ENCODE measurements at regions not wholly inside any gene's neighbourhood (a gene's known extent, or its start where the extent isn't known, plus 50 kb on each side); places are given as distances from the start of the nearest gene placed in this dataset.

- no peaks in the 10 kb centered on the region for H3K27me3 ChIP-seq (ENCODE audit: insufficient read depth, low read length)
- H3K27ac ChIP-seq (ENCODE audit: low read depth, low read length) = no peak overlapping the region
- POLR2A ChIA-PET (ENCODE audit: partially characterized antibody) = no interaction called here
- H3K27me3 Mint-ChIP-seq = peaks cover 2 to 4% of the 10 kb centered on the region in 2 donors
- intact Hi-C loops (cut with micrococcal nuclease) = no loop called here
- CTCF ChIA-PET (ENCODE audit: partially characterized antibody) = interaction anchor here (1.2 kb wide), 2 partner anchors 11 to 15 kb away, joined by 3 to 4 read pairs; no protein-coding TSS in a partner anchor
- no peaks in the 10 kb centered on the region for H3K36me3 ChIP-seq (ENCODE audit: insufficient read depth, low read length)
- no peaks in the 10 kb centered on the region for H3K9me3 Mint-ChIP-seq
- no peak overlapping the region for H3K4me3 ChIP-seq (ENCODE audit: low read length in 2 of 2)
- DNase-seq = no peak
- no peaks in the 10 kb centered on the region for H3K4me1 ChIP-seq (ENCODE audit: insufficient read depth, low read length)
- H3K27ac Mint-ChIP-seq = no peak overlapping the region
- H3K4me3 Mint-ChIP-seq = no peak overlapping the region
- H3K9me3 ChIP-seq (ENCODE audit: control insufficient read depth in 1 of 2, low read length in 2 of 2) = no peaks in the 10 kb centered on the region
- no peaks in the 10 kb centered on the region for H3K36me3 Mint-ChIP-seq
- no peaks in the 10 kb centered on the region for H3K4me1 Mint-ChIP-seq
Measured at GRCh38 chr2:12097859-12098258, 351.4 kb downstream of the LPIN1 start.

GRCh38 chr2:12099374-12099773, 352.9 kb downstream of the LPIN1 start:
- Histone ChIP-seq H3K27me3 (ENCODE audit: insufficient read depth, low read length) (no peaks in the 10 kb centered on the region), H3K4me3 (ENCODE audit: low read length in 2 of 2) (no peak overlapping the region), H3K27ac (ENCODE audit: low read depth, low read length) (no peak overlapping the region), H3K36me3 (ENCODE audit: insufficient read depth, low read length) (no peaks in the 10 kb centered on the region), H3K9me3 (ENCODE audit: control insufficient read depth in 1 of 2, low read length in 2 of 2) (no peaks in the 10 kb centered on the region), H3K4me1 (ENCODE audit: insufficient read depth, low read length) (no peaks in the 10 kb centered on the region)
- H3K27ac Mint-ChIP-seq = no peak overlapping the region
- no peak for DNase-seq
- no peak overlapping the region for H3K4me3 Mint-ChIP-seq
- H3K4me1 Mint-ChIP-seq = no peaks in the 10 kb centered on the region
- no peaks in the 10 kb centered on the region for H3K36me3 Mint-ChIP-seq
- no peaks in the 10 kb centered on the region for H3K9me3 Mint-ChIP-seq
- ChIA-PET CTCF (ENCODE audit: partially characterized antibody) (no interaction called here), POLR2A (ENCODE audit: partially characterized antibody) (no interaction called here)
- intact Hi-C loops (cut with micrococcal nuclease) = no loop called here
- peaks cover 0 to under 1% of the 10 kb centered on the region in 2 donors for H3K27me3 Mint-ChIP-seq

GRCh38 chr2:12102679-12103078, 356.2 kb downstream of the LPIN1 start:
- Histone ChIP-seq H3K27ac (ENCODE audit: low read depth, low read length) (no peak overlapping the region), H3K27me3 (ENCODE audit: insufficient read depth, low read length) (no peaks in the 10 kb centered on the region), H3K4me3 (ENCODE audit: low read length in 2 of 2) (no peak overlapping the region), H3K9me3 (ENCODE audit: control insufficient read depth in 1 of 2, low read length in 2 of 2) (no peaks in the 10 kb centered on the region), H3K36me3 (ENCODE audit: insufficient read depth, low read length) (no peaks in the 10 kb centered on the region), H3K4me1 (ENCODE audit: insufficient read depth, low read length) (no peaks in the 10 kb centered on the region)
- Mint-ChIP-seq H3K4me3 (no peak overlapping the region), H3K27me3 (peaks cover 0 to 1% of the 10 kb centered on the region in 2 donors), H3K4me1 (peaks cover 0 to under 1% (median 0%) of the 10 kb centered on the region in 4 donors), H3K9me3 (no peaks in the 10 kb centered on the region), H3K36me3 (no peaks in the 10 kb centered on the region), H3K27ac (no peak overlapping the region)
- intact Hi-C loops (cut with micrococcal nuclease) = no loop called here
- POLR2A ChIA-PET (ENCODE audit: partially characterized antibody) = no interaction called here
- DNase-seq = no peak
- CTCF ChIA-PET (ENCODE audit: partially characterized antibody) = interaction anchor here (1.3 kb wide), 1 partner anchor 22 kb away, joined by 3 read pairs; no protein-coding TSS in a partner anchor

GRCh38 chr2:12105180-12105579, 358.7 kb downstream of the LPIN1 start:
- Mint-ChIP-seq H3K4me3 (no peak overlapping the region), H3K36me3 (no peaks in the 10 kb centered on the region), H3K27ac (no peak overlapping the region), H3K27me3 (peaks cover 0 to 1% of the 10 kb centered on the region in 2 donors), H3K4me1 (peaks cover 8 to 21% (median 11%) of the 10 kb centered on the region in 4 donors), H3K9me3 (no peaks in the 10 kb centered on the region)
- Histone ChIP-seq H3K27ac (ENCODE audit: low read depth, low read length) (no peak overlapping the region), H3K4me3 (ENCODE audit: low read length in 2 of 2) (no peak overlapping the region), H3K9me3 (ENCODE audit: control insufficient read depth in 1 of 2, low read length in 2 of 2) (no peaks in the 10 kb centered on the region), H3K36me3 (ENCODE audit: insufficient read depth, low read length) (no peaks in the 10 kb centered on the region), H3K27me3 (ENCODE audit: insufficient read depth, low read length) (no peaks in the 10 kb centered on the region), H3K4me1 (ENCODE audit: insufficient read depth, low read length) (peaks cover 15% of the 10 kb centered on the region)
- POLR2A ChIA-PET (ENCODE audit: partially characterized antibody) = no interaction called here
- no peak for DNase-seq
- intact Hi-C loops (cut with micrococcal nuclease) = no loop called here
- CTCF ChIA-PET (ENCODE audit: partially characterized antibody) = no interaction called here

- Histone ChIP-seq H3K27ac (ENCODE audit: low read depth, low read length) (no peak overlapping the region), H3K4me1 (ENCODE audit: insufficient read depth, low read length) (peaks cover 25% of the 10 kb centered on the region), H3K9me3 (ENCODE audit: control insufficient read depth in 1 of 2, low read length in 2 of 2) (no peaks in the 10 kb centered on the region), H3K36me3 (ENCODE audit: insufficient read depth, low read length) (no peaks in the 10 kb centered on the region), H3K27me3 (ENCODE audit: insufficient read depth, low read length) (no peaks in the 10 kb centered on the region), H3K4me3 (ENCODE audit: low read length in 2 of 2) (no peak overlapping the region)
- Mint-ChIP-seq H3K4me1 (peaks cover 17 to 34% (median 20%) of the 10 kb centered on the region in 4 donors), H3K9me3 (no peaks in the 10 kb centered on the region), H3K27ac (no peak overlapping the region), H3K4me3 (no peak overlapping the region), H3K27me3 (peaks cover 0 to 1% of the 10 kb centered on the region in 2 donors), H3K36me3 (no peaks in the 10 kb centered on the region)
- DNase-seq = no peak
- ChIA-PET CTCF (ENCODE audit: partially characterized antibody) (no interaction called here), POLR2A (ENCODE audit: partially characterized antibody) (interaction anchor here (0.6 kb wide), 1 partner anchor 391 kb away, joined by 3 read pairs; no protein-coding TSS in a partner anchor)
- intact Hi-C loops (cut with micrococcal nuclease) = no loop called here
Measured at GRCh38 chr2:12106440-12107080, 360.1 kb downstream of the LPIN1 start.

- Histone ChIP-seq H3K9me3 (ENCODE audit: control insufficient read depth in 1 of 2, low read length in 2 of 2) (no peaks in the 10 kb centered on the region), H3K4me1 (ENCODE audit: insufficient read depth, low read length) (peaks cover 25% of the 10 kb centered on the region), H3K27me3 (ENCODE audit: insufficient read depth, low read length) (no peaks in the 10 kb centered on the region), H3K4me3 (ENCODE audit: low read length in 2 of 2) (no peak overlapping the region), H3K36me3 (ENCODE audit: insufficient read depth, low read length) (no peaks in the 10 kb centered on the region), H3K27ac (ENCODE audit: low read depth, low read length) (no peak overlapping the region)
- no peaks in the 10 kb centered on the region for H3K36me3 Mint-ChIP-seq
- peaks cover 0 to 1% of the 10 kb centered on the region in 2 donors for H3K27me3 Mint-ChIP-seq
- intact Hi-C loops (cut with micrococcal nuclease) = no loop called here
- ChIA-PET POLR2A (ENCODE audit: partially characterized antibody) (interaction anchor here (1.2 kb wide), 1 partner anchor 614 kb away, joined by 3 read pairs; no protein-coding TSS in a partner anchor), CTCF (ENCODE audit: partially characterized antibody) (no interaction called here)
- no peaks in the 10 kb centered on the region for H3K9me3 Mint-ChIP-seq
- H3K27ac Mint-ChIP-seq = no peak overlapping the region
- DNase-seq = no peak
- H3K4me1 Mint-ChIP-seq = peaks cover 17 to 39% (median 23%) of the 10 kb centered on the region in 4 donors
- no peak overlapping the region for H3K4me3 Mint-ChIP-seq
Measured at GRCh38 chr2:12107321-12107720, 360.9 kb downstream of the LPIN1 start.

GRCh38 chr2:12107939-12108338, 361.5 kb downstream of the LPIN1 start:
- H3K4me1 ChIP-seq (ENCODE audit: insufficient read depth, low read length) = peaks cover 25% of the 10 kb centered on the region
- H3K36me3 Mint-ChIP-seq = no peaks in the 10 kb centered on the region
- H3K27ac ChIP-seq (ENCODE audit: low read depth, low read length) = no peak overlapping the region
- no peak overlapping the region for H3K27ac Mint-ChIP-seq
- no peaks in the 10 kb centered on the region for H3K36me3 ChIP-seq (ENCODE audit: insufficient read depth, low read length)
- no peaks in the 10 kb centered on the region for H3K27me3 ChIP-seq (ENCODE audit: insufficient read depth, low read length)
- no peak for DNase-seq
- H3K4me1 Mint-ChIP-seq = peaks cover 17 to 39% (median 23%) of the 10 kb centered on the region in 4 donors
- POLR2A ChIA-PET (ENCODE audit: partially characterized antibody) = interaction anchor here (1.2 kb wide), 1 partner anchor 613 kb away, joined by 3 read pairs; no protein-coding TSS in a partner anchor
- H3K4me3 Mint-ChIP-seq = no peak overlapping the region
- no peaks in the 10 kb centered on the region for H3K9me3 ChIP-seq (ENCODE audit: control insufficient read depth in 1 of 2, low read length in 2 of 2)
- CTCF ChIA-PET (ENCODE audit: partially characterized antibody) = no interaction called here
- H3K9me3 Mint-ChIP-seq = no peaks in the 10 kb centered on the region
- peaks cover 0 to 1% of the 10 kb centered on the region in 2 donors for H3K27me3 Mint-ChIP-seq
- no peak overlapping the region for H3K4me3 ChIP-seq (ENCODE audit: low read length in 2 of 2)
- intact Hi-C loops (cut with micrococcal nuclease) = no loop called here

Measured in CD4-positive, alpha-beta memory T cell (primary cell).